Endodermal cell (in vitro differentiated cells): ENCODE measurements at regions not wholly inside any gene's neighbourhood (a gene's known extent, or its start where the extent isn't known, plus 50 kb on each side); places are given as distances from the start of the nearest gene placed in this dataset.

Experiments
- DNase-seq: peaks from one replicate; pipeline ENCODE4 v3.0.0-alpha.2; 2017
- H3K27ac ChIP-seq: 2 replicates; pipeline ENCODE4 v1.5.1; 2013; ENCODE audit warnings: mild to moderate bottlenecking, low read depth, low read length, moderate library complexity
- H3K27me3 ChIP-seq: 2 replicates; pipeline ENCODE4 v1.6.1; 2013; ENCODE audit warnings: mild to moderate bottlenecking, low read length, moderate library complexity; ENCODE audit not compliant: insufficient read depth, control insufficient read depth, poor library complexity, severe bottlenecking
- H3K36me3 ChIP-seq: 2 replicates; pipeline ENCODE4 v1.7.0; 2013; ENCODE audit warnings: mild to moderate bottlenecking, low read length, moderate library complexity; ENCODE audit not compliant: control insufficient read depth, insufficient read depth
- H3K4me1 ChIP-seq: one replicate; pipeline ENCODE4 v1.7.0; 2013; ENCODE audit warnings: low read length; ENCODE audit not compliant: control insufficient read depth, insufficient read depth
- H3K4me3 ChIP-seq: 2 replicates; pipeline ENCODE4 v1.5.1; 2013; ENCODE audit warnings: mild to moderate bottlenecking, low read length, moderate library complexity
- H3K9ac ChIP-seq: 2 replicates; pipeline ENCODE4 v1.6.1; 2013; ENCODE audit warnings: mild to moderate bottlenecking, low read length, moderate library complexity; ENCODE audit not compliant: poor library complexity, severe bottlenecking; ENCODE audit errors: extremely low read depth
- H3K9me3 ChIP-seq: 2 replicates; pipeline ENCODE4 v1.6.1; 2013; ENCODE audit warnings: mild to moderate bottlenecking, low read length, moderate library complexity; ENCODE audit not compliant: control insufficient read depth
- H3K27ac Mint-ChIP-seq: 2 replicates; pipeline ENCODE4 v1.8.0; 2020; ENCODE audit warnings: mixed read lengths
- H3K27me3 Mint-ChIP-seq: 2 replicates; pipeline ENCODE4 v1.8.0; 2021; ENCODE audit warnings: mild to moderate bottlenecking, mixed read lengths; ENCODE audit not compliant: insufficient read depth
- H3K36me3 Mint-ChIP-seq: 2 replicates; pipeline ENCODE4 v1.8.0; 2020; ENCODE audit warnings: low read depth, mixed read lengths
- H3K4me1 Mint-ChIP-seq: 2 replicates; pipeline ENCODE4 v1.8.0; 2020; ENCODE audit warnings: mixed read lengths
- H3K4me3 Mint-ChIP-seq: 2 replicates; pipeline ENCODE4 v1.8.0; 2020; ENCODE audit warnings: mild to moderate bottlenecking, moderate library complexity, mixed read lengths
- H3K9me3 Mint-ChIP-seq: 2 replicates; pipeline ENCODE4 v1.8.0; 2020; ENCODE audit warnings: mild to moderate bottlenecking, mixed read lengths
- WGBS, 2 experiments: methylation state at CpG; one replicate each; pipeline versions ENCODE4 v1.1.5 to v1.1.7; 2013; ENCODE audit warnings: missing lambda C conversion rate in 2 of 2, mixed read lengths in 1 of 2; ENCODE audit not compliant: insufficient coverage in 1 of 2, insufficient read length in 1 of 2; 5-methylcytosine and 5-hydroxymethylcytosine counted together
- TF ChIP-seq, protein P1 (sequence below): fragments of 200-600 bp; sonication (generic); conservative IDR thresholded peaks from 2 replicates; pipeline ENCODE4 v1.5.0; 2021; ENCODE audit warnings: antibody characterized with exemption, mild to moderate bottlenecking

DNA sequence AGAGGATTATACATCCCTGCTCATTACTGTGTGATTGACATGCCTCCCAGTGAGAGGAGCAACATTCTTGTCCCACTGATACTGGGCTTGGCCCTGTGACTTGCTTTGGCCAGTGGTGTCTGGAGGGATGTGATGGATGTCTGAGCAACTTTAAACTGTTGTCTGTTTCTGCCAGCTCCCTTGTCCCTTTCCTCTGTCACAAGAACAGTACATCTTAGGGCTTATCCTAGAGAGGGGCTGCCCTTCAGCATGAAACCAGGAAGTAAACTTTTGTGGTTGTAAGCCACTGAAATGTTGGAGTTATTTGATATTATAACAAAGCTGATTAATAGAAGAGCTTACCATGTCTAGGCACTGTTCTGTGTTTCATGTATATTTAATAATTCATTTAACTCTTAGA lies 82.9 kb upstream of the GPRC5B start:
- Histone ChIP-seq H3K27me3 (no peaks in the 10 kb centered on the region), H3K4me1 (no peaks in the 10 kb centered on the region), H3K36me3 (no peaks in the 10 kb centered on the region), H3K4me3 (no peak overlapping the region), H3K27ac (no peak overlapping the region), H3K9ac (no peak overlapping the region), H3K9me3 (peaks cover 7% of the 10 kb centered on the region)
- Mint-ChIP-seq H3K36me3 (no peaks in the 10 kb centered on the region), H3K4me1 (no peaks in the 10 kb centered on the region), H3K9me3 (peaks cover 4% of the 10 kb centered on the region), H3K27ac (no peak overlapping the region), H3K4me3 (no peak overlapping the region), H3K27me3 (no peaks in the 10 kb centered on the region)
- no peak for DNase-seq
- TF ChIP-seq, protein P1, sequence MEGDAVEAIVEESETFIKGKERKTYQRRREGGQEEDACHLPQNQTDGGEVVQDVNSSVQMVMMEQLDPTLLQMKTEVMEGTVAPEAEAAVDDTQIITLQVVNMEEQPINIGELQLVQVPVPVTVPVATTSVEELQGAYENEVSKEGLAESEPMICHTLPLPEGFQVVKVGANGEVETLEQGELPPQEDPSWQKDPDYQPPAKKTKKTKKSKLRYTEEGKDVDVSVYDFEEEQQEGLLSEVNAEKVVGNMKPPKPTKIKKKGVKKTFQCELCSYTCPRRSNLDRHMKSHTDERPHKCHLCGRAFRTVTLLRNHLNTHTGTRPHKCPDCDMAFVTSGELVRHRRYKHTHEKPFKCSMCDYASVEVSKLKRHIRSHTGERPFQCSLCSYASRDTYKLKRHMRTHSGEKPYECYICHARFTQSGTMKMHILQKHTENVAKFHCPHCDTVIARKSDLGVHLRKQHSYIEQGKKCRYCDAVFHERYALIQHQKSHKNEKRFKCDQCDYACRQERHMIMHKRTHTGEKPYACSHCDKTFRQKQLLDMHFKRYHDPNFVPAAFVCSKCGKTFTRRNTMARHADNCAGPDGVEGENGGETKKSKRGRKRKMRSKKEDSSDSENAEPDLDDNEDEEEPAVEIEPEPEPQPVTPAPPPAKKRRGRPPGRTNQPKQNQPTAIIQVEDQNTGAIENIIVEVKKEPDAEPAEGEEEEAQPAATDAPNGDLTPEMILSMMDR, result no peak

DNA sequence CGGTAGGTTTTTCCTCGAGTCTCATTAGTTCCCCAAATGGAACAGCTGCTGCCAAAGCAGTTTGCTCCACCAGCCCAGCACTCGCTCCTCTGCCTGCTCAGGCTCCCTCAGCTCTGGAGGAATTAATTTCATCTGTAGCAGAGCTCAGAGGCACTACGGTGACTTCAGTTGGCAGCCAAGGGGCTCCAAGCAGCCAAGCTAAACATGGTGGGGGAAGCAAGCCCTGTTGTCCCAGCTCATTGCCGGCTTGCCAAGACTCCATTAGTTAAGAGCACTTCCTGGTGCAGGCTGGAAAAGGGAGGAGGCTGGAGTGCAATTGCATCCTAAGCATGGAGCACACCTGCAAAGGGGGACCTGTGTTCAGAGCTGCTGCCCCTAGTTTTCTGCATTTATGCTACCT lies 78.7 kb upstream of the GPRC5B start:
- Mint-ChIP-seq H3K4me3 (no peak overlapping the region), H3K27me3 (no peaks in the 10 kb centered on the region), H3K36me3 (no peaks in the 10 kb centered on the region), H3K27ac (no peak overlapping the region), H3K9me3 (peaks cover 3% of the 10 kb centered on the region), H3K4me1 (no peaks in the 10 kb centered on the region)
- DNase-seq, result peak; percentile 27
- no peaks in the 10 kb centered on the region for H3K27me3 ChIP-seq
- WGBS, 2 experiments, result 90 to 97% methylated on average over 4 to 5 of the region's 5 CpGs
- no peak overlapping the region for H3K9ac ChIP-seq
- H3K27ac ChIP-seq, result no peak overlapping the region
- H3K4me1 ChIP-seq, result no peaks in the 10 kb centered on the region
- H3K9me3 ChIP-seq, result peaks cover 5% of the 10 kb centered on the region
- no peaks in the 10 kb centered on the region for H3K36me3 ChIP-seq
- no peak overlapping the region for H3K4me3 ChIP-seq
- TF ChIP-seq, protein P1, result no peak

DNA sequence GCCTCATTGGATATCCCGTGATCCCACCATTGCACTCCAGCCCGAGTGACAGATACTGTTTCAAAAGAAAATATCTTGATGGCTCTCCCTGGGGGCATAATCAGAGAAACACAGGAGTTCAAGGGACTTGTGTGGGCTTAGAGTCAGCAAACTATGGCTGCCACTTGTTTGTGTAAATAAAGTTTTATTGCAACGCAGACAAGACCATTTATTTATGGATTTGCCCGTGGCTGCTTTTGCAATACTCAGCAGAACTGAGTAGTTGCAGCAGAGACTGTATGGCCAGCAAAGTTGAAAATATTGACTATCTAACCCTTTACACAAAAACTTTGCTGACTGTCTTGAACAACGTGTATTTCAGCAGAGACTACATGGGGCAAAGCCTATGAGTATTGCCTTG lies 75.5 kb upstream of the GPRC5B start:
- H3K4me3 ChIP-seq, result no peak overlapping the region
- Mint-ChIP-seq H3K27me3 (no peaks in the 10 kb centered on the region), H3K4me3 (no peak overlapping the region), H3K36me3 (no peaks in the 10 kb centered on the region), H3K9me3 (no peaks in the 10 kb centered on the region), H3K4me1 (no peaks in the 10 kb centered on the region), H3K27ac (no peak overlapping the region)
- 94 to 100% methylated on average over 4 to 5 of the region's 5 CpGs for WGBS, 2 experiments
- no peaks in the 10 kb centered on the region for H3K27me3 ChIP-seq
- H3K9ac ChIP-seq, result no peak overlapping the region
- no peaks in the 10 kb centered on the region for H3K4me1 ChIP-seq
- H3K9me3 ChIP-seq, result no peaks in the 10 kb centered on the region
- no peak for DNase-seq
- H3K36me3 ChIP-seq, result no peaks in the 10 kb centered on the region
- TF ChIP-seq, protein P1, result no peak
- no peak overlapping the region for H3K27ac ChIP-seq
